H1 (cell line): ENCODE measurements at regions not wholly inside any gene's neighbourhood (a gene's known extent, or its start where the extent isn't known, plus 50 kb on each side); places are given as distances from the start of the nearest gene placed in this dataset.

ENCODE experiments used
- CEBPB ChIP-seq: IDR thresholded peaks from 2 replicates; pipeline ENCODE4 v1.6.1; 2012; ENCODE audit warnings: low read depth, low read length
- CHD1 ChIP-seq: IDR thresholded peaks from 2 replicates; pipeline ENCODE4 v1.6.1; 2012; ENCODE audit warnings: low read depth, low read length, improper control_type of control experiment
- RFX5 ChIP-seq: IDR thresholded peaks from 2 replicates; pipeline ENCODE4 v1.6.1; 2011; ENCODE audit warnings: low read depth, low read length, improper control_type of control experiment, borderline replicate concordance
- RNF2 ChIP-seq: fragments of 200-900, 300-1000 bp; sonication (generic); IDR thresholded peaks from 2 replicates; pipeline ENCODE4 v1.7.1; 2016; ENCODE audit warnings: borderline replicate concordance, low read depth, mild to moderate bottlenecking, antibody characterized with exemption, low read length; ENCODE audit not compliant: poor library complexity, severe bottlenecking; ENCODE audit errors: missing control alignments
- SAP30 ChIP-seq: fragments of 300-600 bp; sonication (generic); IDR thresholded peaks from 2 replicates; pipeline ENCODE4 v1.7.1; 2012; ENCODE audit warnings: low read length, moderate library complexity, mild to moderate bottlenecking, inconsistent platforms; ENCODE audit not compliant: insufficient read depth, insufficient replicate concordance
- SP1 ChIP-seq: IDR thresholded peaks from 2 replicates; pipeline ENCODE4 v1.6.1; 2011; ENCODE audit warnings: low read depth, low read length
- SP2 ChIP-seq: IDR thresholded peaks from 2 replicates; pipeline ENCODE4 v1.6.1; 2012; ENCODE audit warnings: mild to moderate bottlenecking, low read length, inconsistent platforms

- TF ChIP-seq SAP30 = no peak
- TF ChIP-seq RNF2 = no peak
- no peak for TF ChIP-seq SP1
- TF ChIP-seq CEBPB = no peak
- TF ChIP-seq RFX5 = no peak
- no peak for TF ChIP-seq CHD1
- TF ChIP-seq SP2 = no peak
Observed at GRCh38 chr1:38340409-38340808, 293.8 kb upstream of the POU3F1 start (continued).
